HK-2 (cell line): ENCODE measurements at regions not wholly inside any gene's neighbourhood (a gene's known extent, or its start where the extent isn't known, plus 50 kb on each side); places are given as distances from the start of the nearest gene placed in this dataset.

Experiments used
- DNase-seq: peaks from one replicate; pipeline ENCODE4 v3.0.0-alpha.2; 2018; ENCODE audit not compliant: unreplicated experiment

DNA sequence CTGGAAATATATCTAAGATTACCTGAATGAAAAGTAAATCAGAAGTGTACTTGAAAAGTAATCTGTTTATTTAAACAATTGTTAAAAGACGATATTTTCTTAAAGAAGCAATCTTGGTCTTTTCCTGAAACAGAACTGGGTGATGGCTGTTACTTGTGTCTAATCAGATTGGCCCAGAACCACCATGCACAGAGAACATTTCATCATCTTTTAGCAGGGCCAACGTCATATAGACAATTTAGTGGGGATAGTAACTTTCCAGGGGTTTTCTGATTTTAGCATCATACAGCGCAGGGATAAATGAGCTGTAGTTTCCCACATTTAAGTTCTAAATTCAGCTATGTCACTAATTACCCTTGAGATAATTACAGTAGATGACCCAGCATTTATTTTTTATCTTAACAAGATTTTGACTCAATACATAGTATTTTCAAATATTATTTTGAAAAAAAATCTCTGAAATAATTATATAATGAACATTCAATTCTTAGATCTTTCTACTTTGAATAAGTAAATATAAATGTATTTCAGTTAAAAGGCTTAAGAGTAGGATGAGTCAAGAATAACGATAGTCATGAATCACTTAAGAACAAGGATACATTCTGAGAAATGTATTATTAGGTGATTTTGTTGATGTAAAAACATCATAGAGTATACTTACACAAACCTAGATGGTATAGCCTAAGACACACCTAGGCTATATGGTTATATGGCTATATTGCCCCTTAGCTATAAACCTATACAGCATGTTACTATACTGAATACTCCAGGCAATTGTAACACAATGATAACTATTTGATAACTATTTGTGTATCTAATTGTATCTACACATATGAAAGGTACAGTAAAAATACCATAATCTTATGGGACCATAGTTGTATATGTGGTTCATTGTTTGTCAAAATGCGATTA, 103.8 kb upstream of the MME start:
- DNase-seq: no peak

DNA sequence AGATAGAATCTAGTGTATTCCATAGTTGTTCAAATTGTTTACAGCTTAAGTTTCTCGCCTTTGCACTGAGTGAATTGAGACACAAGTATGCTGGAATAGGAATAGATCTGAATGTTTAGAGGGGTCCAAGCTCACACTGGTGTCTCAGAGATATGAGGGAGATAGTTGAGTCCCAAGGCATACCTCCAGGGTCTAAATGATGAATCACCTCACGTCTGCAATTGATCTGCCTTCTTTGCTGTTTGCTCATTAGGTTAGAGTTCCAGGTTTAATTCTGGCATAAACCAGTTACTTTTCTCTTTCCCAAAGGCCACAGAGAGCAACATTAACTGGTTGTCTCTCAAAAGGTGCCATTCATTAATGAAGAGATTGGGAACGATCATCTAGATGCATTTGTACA, 106.3 kb upstream of the MME start:
- no peak for DNase-seq

DNA sequence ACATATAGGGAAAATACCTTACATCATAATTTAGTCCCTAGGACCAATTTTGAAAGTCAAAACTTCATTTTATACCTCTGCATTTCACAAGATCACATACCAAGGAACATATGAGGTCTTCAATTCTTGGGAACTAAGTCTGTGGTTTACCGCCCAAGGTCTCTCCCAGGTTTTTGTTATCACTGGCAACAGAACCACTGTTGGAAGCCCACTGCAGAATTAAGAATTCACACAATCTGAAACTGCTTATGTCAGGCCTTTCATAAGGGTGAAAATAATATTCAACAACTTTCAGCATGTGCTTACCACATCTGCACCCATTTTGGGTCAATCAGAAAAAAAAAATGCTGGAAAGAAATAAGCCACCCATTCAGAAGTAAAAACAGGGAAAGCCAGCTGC, 107.2 kb upstream of the MME start:
- DNase-seq: no peak

DNA sequence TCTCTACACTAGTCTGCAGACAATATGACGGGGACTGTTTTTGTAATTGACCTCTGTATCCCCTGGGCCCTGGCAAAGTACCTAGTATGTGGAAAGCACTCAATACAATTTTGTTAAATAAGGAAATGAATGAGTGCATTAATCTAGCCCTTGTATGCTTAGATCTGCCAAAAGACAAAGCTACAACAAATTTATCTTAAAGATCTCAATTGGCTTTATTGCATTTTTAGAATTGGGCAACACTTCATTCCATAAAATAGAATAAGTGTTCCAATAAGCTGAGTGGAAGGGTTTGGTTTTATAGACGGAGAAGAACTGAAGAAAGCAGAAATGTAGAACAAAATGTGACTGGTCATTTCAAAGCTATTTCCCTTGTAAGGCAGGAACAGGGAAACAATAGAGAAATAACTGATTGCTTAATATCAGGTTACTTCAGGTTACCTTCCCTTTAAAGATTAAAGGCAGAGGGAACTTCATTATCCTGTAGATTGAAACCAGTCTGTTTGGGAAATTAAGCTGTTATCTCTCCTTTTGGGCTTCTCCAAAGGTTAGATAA, 108.3 kb upstream of the MME start:
- no peak for DNase-seq

DNA sequence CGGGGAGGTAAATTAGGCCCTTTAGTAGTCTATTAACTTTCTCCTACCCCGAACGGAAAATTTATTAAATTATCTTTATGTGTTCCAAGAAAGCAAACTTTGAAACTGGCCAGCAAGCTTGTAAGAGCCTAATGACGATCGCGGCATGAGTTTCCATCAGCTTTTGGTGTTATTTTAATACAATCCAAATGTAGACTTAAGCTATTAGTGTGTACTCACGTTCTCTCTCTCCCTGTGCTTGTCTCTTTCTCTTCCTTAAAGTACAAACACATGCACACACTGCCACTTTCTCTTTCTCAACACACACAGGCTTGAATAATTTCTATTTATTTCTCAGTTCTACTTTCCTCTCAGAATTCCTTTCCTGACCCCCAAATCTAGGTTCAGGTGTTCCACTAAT, 108.8 kb upstream of the MME start:
- no peak for DNase-seq

DNA sequence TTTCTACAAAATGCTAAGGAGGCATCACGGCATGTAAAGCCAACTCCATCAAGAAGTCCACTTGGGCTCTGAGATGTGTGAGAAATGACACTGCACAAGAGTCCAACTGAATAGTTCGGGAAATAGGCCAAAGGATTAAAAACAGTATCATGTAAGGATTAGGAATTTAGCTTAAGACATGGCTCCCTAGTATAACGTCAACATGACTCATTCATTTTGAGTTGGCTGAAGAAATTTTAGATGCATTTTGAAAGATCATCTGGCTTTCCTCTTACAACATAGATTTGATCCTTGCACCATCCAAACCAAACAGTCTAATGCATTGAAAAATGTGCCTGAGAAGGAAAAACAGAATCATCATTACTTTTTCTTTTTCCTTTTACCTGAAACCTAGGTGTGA, 109.3 kb upstream of the MME start:
- no peak for DNase-seq

DNA sequence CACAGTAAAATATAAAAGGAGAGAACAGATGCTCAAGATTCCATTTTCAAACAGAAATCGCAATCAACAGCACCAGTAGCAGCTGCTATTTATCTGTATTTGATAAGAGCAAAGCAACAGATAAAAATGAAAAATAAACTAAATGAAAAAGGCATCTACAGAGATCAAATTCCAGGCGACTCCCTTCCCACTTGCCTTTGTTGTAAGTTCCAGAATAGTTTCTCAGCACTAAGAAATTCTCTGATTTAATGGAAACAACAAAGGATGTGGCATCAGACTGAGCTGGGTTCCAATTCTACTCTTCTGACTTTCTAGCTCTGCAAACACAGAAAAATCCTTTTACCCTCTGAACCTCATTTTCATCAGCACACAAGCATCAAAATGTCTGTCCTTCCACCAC, 110.8 kb upstream of the MME start:
- no peak for DNase-seq

DNA sequence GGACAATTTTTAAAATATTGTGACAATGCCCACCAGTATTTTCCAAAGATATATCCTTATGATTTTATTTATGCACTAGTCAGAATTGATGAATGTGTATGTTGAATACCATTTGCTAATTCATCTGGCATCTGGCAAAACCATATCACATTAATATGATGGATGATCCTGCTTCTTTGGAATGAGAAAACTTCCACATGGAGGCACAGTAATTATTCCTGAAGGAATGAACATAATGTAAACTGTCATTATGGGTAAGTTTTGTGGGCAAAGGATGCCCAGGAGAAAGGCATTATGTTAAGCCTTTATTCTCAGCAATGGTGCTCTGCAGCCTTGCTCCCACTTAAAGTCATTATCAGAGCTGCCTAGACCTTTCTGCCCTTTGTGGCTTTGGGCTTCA, 113.0 kb upstream of the MME start:
- DNase-seq: no peak

DNA sequence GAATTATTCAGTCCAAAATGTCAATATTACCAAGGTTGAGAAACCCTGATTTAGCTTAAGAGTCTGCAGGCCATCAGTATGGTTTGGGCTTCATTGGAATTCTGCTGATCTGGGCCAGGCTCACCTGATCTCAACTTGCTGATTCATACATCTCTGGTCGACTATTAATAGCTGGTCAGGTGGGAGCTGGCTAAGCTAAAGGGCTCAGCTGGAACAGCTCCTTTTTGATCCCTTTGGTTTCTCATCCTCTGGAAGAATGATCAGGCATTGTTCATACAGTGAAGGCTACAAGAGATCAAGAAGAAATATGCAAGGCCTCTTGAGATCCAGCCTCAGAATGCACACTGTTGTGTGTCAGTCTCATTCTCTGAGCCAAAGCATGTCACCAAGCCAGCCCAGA, 123.3 kb upstream of the MME start:
- no peak for DNase-seq

DNA sequence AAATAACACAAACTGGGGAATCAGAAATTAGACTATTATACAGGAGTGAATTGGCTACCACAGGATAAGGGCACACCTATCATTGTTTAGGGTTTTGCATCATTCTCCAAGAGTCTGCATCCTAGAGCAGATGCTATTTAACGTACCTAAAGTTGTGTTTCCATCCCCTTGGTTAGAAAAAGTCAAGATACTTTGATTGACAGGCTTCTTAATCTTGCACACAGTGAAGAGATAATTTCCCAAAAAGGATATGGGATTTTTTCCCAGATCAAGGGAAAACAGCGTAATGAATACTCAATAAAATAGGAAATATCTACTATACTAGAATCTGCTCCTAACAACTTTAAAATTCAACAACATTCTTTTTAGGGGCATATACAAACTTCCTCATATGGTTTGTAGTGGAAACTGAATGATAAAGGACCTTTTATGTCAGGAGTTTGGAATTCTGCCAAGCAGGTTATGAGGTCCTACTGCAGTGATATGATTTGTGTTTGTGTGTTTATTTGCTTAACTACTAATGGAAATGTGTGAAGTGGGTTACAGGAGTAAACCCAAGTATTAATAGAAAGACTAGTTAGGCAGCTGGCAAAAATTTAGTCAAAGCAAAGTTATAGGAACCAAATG, 124.1 kb upstream of the MME start:
- DNase-seq: no peak

DNA sequence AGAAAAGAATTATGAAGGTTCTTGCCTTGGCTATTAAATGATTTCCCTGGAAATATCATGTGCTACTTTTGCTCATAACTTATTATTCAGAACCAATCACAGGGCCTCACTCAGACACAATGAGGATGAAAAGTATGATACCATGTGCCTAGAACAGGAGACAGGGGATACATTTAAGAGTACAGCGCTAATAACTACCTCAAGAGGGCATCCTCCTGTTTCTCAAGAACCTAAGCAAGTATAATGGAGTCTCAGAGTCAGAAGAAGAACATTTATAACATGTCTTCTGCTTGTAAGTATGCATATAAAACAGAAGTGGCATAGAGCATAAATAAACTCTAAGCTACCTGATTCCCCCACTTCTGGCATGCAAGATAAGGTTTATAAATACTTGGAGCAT, 125.4 kb upstream of the MME start:
- DNase-seq: no peak

DNA sequence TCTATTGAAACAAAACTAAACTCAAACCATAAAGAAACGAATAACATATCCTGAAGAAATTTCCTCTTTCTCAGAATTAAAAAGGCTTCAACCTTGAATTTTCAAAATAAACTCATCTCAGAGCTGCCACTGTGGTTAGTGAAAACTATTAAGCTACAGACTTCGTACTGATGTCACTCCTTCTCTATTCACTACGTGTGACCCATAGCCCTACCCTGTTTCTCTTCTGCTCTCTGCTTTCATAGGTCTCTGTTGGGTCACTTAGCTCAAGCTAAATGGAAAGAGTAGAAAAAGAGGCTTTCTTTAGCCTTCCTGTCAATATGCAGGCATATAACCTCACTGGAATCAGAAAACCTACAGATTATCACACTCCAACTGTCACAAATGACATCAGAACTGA, 126.6 kb upstream of the MME start:
- no peak for DNase-seq

DNA sequence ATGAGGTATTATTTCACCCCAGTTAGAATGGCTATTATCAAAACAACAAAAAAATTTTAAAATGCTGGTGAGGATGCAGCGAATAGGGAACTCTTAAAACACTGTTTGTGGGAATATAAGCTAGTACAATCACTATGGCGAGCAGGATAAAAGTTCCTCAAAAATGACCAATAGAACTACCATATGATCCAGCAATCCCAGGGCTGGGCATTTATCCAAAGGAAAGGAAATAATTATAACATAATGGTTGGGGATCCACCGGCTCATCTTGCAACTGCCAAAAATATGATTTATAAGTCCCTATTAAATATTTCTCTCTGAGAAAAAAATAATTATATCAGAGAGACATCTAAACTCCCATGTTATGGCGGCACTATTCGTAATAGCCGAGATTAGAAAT, 127.6 kb upstream of the MME start:
- no peak for DNase-seq

DNA sequence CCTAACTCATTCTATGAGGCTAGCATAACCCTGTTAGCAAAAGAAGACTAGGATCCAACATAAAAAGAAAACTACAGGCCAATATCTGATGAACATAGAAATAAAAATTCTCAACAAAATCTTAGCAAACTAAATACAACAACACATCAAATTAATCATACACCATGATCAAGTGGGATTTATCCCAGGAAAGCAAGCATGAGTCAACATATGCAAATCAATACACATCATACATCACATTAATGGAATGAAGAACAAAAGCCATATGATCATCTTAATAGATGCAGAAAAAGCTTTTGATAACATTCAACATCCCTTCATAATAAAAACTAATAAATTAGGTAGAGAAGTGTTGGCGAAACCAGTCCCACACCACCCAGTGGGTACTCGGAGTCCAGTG, 136.1 kb upstream of the MME start:
- no peak for DNase-seq

DNA sequence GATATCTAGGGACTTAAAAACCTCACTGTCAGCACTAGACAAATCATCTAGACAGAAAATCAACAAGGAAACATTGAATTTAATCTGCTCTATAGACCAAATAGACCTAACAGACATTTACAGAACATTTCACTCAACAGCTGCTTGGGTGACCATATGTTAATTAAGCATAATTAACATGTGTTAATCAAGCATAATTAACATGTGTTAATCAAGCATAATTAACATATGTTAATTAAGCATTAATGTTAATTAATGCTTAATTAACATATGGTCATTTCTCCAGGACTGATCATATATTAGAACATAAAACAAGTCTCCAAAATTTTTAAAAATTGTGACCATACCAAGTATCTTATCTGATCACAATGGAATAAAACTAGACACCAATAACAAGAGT, 137.3 kb upstream of the MME start:
- DNase-seq: no peak

DNA sequence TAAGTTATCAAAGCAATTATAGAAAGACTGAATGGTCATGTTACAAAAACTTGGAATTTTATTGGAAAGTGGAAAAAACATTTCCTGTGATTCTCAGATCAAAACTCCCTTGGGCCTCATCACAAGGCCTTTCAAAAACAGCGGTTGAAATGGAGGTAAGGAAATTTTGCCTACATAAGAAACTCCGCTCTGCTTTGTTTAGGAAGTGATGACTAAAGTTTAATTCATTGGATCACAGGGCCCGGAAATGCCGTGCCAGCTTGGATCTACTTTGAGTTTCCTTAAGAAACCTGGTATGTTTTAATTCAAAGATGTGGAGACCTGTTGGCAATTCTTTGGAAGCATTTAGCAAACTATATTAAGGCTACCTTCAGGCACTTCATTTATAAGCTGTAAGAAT, 143.9 kb upstream of the MME start:
- no peak for DNase-seq

DNA sequence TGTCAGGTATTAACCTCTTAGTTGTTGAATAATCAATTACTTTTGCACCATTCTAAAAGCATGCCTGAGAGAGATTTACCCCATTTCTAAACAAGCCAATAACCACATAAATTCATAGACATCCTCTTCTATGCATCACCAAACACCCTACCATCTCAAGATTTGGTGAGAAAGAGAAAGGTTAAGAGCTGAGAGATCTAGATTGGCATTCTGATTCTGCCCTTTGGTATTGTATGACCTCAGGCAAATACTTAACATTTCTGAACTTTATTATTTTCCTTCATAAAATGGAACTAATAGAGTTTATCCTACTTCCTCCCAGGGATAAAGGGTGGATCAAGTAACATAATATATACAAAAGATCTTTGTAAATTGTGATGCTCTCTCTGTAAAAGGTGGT, 146.5 kb upstream of the MME start:
- DNase-seq: no peak

DNA sequence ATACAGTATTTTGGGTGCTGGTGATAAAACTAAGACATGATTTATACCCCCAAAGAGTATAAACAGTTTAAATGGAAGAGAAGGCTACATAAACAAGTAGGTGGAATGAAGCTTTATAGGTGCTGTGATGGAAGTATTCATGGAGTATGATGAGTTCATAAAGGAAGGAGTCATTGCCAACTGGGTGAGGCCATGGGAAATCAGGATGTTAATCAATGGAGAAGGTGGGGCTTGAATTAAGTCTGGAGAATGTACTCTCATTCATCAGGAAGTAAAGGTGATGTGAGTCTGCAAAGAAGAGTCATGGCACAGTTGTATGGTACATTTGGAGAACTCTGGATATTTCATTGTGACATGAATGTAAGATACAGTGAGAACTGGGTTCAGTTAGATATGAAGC, 147.5 kb upstream of the MME start:
- DNase-seq: no peak

DNA sequence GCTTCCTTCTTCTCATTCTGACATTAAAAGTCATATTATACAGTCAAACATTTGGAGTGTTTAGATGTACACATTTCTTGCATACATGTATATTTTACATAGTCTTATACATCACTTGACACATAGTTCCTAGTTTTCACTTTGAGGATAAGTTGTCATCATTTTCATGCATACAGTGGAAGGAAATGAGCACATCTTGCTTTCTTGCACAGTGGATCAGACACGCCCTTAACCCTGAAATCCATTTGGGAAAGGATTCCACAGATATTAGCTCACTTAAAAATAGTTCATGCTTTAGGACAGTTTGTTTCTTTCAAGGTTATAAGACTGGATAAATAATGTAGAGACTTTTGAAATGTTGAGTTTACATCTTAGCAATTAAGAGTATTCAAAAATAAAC, 148.6 kb upstream of the MME start:
- no peak for DNase-seq

DNA sequence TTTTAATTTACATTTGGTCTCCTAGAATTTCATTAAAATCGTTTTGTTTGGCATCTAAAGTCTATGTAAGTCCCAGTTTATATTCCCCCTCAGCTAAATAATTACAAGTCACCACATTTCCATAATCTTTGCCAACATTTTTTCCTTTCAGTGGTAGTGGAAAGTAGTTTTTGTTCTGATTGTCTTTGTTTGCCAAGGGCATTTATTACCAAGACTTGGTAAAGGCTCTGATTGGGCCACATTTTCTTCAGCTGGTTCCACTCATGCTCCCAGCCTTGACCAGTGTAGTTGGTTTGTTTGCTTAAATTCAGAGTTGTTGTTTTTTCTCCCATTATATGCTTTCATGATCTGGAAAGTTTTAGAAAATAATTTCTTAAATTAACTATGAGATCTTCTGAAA, 153.4 kb upstream of the MME start:
- DNase-seq: no peak

DNA sequence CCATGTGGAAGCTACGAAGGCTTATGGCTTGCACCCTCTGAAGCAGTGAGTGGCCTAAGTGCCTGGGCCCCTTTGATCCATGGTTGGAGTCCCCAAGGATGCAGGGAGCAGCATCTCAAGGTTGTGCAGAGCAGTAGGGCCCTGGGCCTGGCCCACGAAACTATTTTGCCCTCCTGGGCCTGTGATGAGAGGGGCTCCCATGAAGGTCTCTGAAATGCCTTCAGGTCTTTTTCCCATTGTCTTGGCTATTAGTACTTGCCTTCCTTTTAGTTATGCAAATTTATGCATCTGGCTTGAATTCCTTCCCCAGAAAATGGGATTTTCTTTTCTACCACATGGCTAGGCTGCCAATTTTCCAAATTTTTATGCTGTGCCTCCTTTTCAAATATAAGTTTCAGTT, 158.8 kb upstream of the MME start:
- no peak for DNase-seq

DNA sequence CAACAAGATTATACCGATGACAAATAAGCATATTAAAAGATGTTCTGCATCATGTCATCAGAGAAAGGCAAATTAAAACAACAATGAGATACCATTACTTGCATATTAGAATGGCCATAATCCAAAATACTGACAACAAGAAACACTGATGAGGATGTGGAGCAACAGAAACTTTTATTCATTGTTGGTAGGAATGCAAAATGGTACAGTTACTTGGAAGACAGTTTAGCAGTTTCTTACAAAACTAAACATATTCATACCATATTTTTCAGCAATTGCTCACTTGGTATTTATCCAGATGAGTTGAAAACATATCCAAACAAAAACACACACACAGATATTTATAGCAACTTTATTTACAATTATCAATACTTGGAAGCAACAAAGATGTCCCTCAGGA, 160.9 kb upstream of the MME start:
- no peak for DNase-seq

DNA sequence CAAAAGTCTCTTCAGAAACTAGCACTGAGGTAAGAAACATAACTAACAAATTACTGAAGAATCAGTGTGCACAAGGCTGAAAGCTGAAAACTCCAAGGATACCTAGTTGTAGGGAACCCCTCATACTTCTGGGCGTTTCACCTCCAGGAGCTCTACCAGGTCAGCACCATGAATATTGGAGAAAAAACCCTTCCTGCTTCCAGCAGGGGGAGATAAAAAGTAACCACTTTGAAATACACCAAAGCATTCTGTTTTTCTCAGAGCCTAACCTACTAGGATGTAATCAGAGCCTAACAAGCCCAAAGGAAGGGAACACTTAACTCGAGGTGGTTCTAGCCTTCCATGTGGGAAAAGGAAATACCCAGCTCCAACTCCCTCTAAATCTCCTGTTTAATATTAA, 175.8 kb upstream of the MME start:
- no peak for DNase-seq
